ENCODE measurements at regions not wholly inside any gene's neighbourhood (a gene's known extent, or its start where the extent isn't known, plus 50 kb on each side); places are given as distances from the start of the nearest gene placed in this dataset.

GRCh38 chr6:167683028-167683862 is 143.5 kb upstream of the AFDN start (continued):
- peak; percentile 97 for TF ChIP-seq FOXJ3 (CRISPR knock-in tag; IDR thresholded peaks at IDR 0.05; ENCODE audit: borderline replicate concordance)
- TF ChIP-seq REXO4 (CRISPR knock-in tag; IDR thresholded peaks at IDR 0.05; ENCODE audit: borderline replicate concordance), result no peak
- TF ChIP-seq ZSCAN9 (CRISPR knock-in tag; IDR thresholded peaks at IDR 0.05; ENCODE audit: borderline replicate concordance), result peak; percentile 96
- TF ChIP-seq SRSF9 (IDR thresholded peaks at IDR 0.05; ENCODE audit: borderline replicate concordance, insufficient read depth, low read depth, low read length, poor library complexity, severe bottlenecking), result no peak
- TF ChIP-seq ZFP90 (CRISPR knock-in tag; IDR thresholded peaks at IDR 0.05; ENCODE audit: borderline replicate concordance), result 0 out of 2 replicates have a peak, but pooled peaks have one; percentile 81
- peak; percentile 39 for TF ChIP-seq PRPF4 (IDR thresholded peaks at IDR 0.05; ENCODE audit: low read depth, low read length, poor library complexity, severe bottlenecking)
- TF ChIP-seq CHD4 (IDR thresholded peaks at IDR 0.05; ENCODE audit: borderline replicate concordance, low read length), result peak; percentile 74; the same call in 1 of the 2 replicates
- no peak for TF ChIP-seq AGO2 (optimal IDR thresholded peaks at IDR 0.05; ENCODE audit: low read depth, low read length)
- TF ChIP-seq CEBPG (CRISPR knock-in tag; IDR thresholded peaks at IDR 0.05), result peak; percentile 79
- TF ChIP-seq HDAC6 (IDR thresholded peaks at IDR 0.05; ENCODE audit: low read depth, low read length), result no peak
- TF ChIP-seq GATA4 (IDR thresholded peaks at IDR 0.05; ENCODE audit: borderline replicate concordance, low read depth), result peak; percentile 96; the same call in 1 of the 2 replicates
- TF ChIP-seq HNRNPK (IDR thresholded peaks at IDR 0.05; ENCODE audit: low read depth, low read length, poor library complexity, severe bottlenecking), result no peak
- peak; percentile 73; the same call in 1 of the 2 replicates for TF ChIP-seq ZNF557 (CRISPR knock-in tag; IDR thresholded peaks at IDR 0.05)
- peak; percentile 81; the same call in 1 of the 2 replicates for TF ChIP-seq RFXAP (CRISPR knock-in tag; IDR thresholded peaks at IDR 0.05; ENCODE audit: borderline replicate concordance)
- TF ChIP-seq NKX3-1 (CRISPR knock-in tag; IDR thresholded peaks at IDR 0.05), result peak; percentile 23; the same call in 1 of the 2 replicates
- no peak for TF ChIP-seq GTF2F1 (IDR thresholded peaks at IDR 0.05; ENCODE audit: low read length)
- TF ChIP-seq DR1 (CRISPR knock-in tag; IDR thresholded peaks at IDR 0.05), result no peak
- TF ChIP-seq CEBPB (IDR thresholded peaks at IDR 0.05; ENCODE audit: borderline replicate concordance, low read depth, low read length), result no peak
- peak; percentile 98 for TF ChIP-seq ZMYM2 (CRISPR knock-in tag; IDR thresholded peaks at IDR 0.05)
- peak; percentile 96 for TF ChIP-seq SPEN (CRISPR knock-in tag; IDR thresholded peaks at IDR 0.05; ENCODE audit: low read depth)
- TF ChIP-seq ZNF792 (CRISPR knock-in tag; IDR thresholded peaks at IDR 0.05), result peak; percentile 97
- peak; percentile 43; the same call in 1 of the 2 replicates for TF ChIP-seq SMC3 (IDR thresholded peaks at IDR 0.05; ENCODE audit: low read length)
- peak; percentile 84 for TF ChIP-seq ATF1 (CRISPR knock-in tag; IDR thresholded peaks at IDR 0.05)
- TF ChIP-seq ZNF780A (CRISPR knock-in tag; IDR thresholded peaks at IDR 0.05), result no peak
- TF ChIP-seq, protein P1, sequence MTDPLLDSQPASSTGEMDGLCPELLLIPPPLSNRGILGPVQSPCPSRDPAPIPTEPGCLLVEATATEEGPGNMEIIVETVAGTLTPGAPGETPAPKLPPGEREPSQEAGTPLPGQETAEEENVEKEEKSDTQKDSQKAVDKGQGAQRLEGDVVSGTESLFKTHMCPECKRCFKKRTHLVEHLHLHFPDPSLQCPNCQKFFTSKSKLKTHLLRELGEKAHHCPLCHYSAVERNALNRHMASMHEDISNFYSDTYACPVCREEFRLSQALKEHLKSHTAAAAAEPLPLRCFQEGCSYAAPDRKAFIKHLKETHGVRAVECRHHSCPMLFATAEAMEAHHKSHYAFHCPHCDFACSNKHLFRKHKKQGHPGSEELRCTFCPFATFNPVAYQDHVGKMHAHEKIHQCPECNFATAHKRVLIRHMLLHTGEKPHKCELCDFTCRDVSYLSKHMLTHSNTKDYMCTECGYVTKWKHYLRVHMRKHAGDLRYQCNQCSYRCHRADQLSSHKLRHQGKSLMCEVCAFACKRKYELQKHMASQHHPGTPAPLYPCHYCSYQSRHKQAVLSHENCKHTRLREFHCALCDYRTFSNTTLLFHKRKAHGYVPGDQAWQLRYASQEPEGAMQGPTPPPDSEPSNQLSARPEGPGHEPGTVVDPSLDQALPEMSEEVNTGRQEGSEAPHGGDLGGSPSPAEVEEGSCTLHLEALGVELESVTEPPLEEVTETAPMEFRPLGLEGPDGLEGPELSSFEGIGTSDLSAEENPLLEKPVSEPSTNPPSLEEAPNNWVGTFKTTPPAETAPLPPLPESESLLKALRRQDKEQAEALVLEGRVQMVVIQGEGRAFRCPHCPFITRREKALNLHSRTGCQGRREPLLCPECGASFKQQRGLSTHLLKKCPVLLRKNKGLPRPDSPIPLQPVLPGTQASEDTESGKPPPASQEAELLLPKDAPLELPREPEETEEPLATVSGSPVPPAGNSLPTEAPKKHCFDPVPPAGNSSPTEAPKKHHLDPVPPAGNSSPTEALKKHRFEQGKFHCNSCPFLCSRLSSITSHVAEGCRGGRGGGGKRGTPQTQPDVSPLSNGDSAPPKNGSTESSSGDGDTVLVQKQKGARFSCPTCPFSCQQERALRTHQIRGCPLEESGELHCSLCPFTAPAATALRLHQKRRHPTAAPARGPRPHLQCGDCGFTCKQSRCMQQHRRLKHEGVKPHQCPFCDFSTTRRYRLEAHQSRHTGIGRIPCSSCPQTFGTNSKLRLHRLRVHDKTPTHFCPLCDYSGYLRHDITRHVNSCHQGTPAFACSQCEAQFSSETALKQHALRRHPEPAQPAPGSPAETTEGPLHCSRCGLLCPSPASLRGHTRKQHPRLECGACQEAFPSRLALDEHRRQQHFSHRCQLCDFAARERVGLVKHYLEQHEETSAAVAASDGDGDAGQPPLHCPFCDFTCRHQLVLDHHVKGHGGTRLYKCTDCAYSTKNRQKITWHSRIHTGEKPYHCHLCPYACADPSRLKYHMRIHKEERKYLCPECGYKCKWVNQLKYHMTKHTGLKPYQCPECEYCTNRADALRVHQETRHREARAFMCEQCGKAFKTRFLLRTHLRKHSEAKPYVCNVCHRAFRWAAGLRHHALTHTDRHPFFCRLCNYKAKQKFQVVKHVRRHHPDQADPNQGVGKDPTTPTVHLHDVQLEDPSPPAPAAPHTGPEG (CRISPR knock-in tag; IDR thresholded peaks at IDR 0.05), result no peak
